GM21390 (cell line): ENCODE measurements at regions not wholly inside any gene's neighbourhood (a gene's known extent, or its start where the extent isn't known, plus 50 kb on each side); places are given as distances from the start of the nearest gene placed in this dataset.
"Not testable (repeated sequence)": the region's sequence is repeated elsewhere in the genome, so short reads cannot be mapped to it uniquely, and the experiment has no call there.

Experiments used
- ATAC-seq: cut with Tn5 transposase; IDR thresholded peaks from one replicate; pipeline ENCODE4 v1.9.1; 2021; ENCODE audit not compliant: unreplicated experiment

- no peak for ATAC-seq
These were observed 931.5 kb upstream of the NUDT12 start for GRCh38 chr5:104494083-104494482.

DNA sequence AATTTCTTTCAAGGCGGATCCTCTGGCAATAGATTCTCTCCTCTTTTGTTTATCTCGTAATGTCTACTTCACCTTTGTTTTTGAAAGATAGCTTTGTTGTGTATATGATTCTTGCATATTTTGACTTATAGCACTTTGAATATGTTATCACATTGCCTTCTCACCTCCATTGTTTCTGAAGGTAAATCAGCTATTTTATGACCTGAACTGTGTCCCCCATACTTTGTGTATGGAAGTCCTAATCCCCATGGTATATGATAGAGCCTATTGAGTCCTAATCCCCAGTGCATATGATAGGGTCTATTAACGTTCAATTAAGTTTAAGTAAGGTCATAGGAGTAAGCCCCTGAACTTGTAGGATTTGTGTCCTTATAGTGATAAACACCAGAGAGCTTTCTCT is 910.2 kb upstream of the NUDT12 start:
- no peak for ATAC-seq

- no peak for ATAC-seq
These were observed 893.5 kb upstream of the NUDT12 start for GRCh38 chr5:104456122-104456521.

DNA sequence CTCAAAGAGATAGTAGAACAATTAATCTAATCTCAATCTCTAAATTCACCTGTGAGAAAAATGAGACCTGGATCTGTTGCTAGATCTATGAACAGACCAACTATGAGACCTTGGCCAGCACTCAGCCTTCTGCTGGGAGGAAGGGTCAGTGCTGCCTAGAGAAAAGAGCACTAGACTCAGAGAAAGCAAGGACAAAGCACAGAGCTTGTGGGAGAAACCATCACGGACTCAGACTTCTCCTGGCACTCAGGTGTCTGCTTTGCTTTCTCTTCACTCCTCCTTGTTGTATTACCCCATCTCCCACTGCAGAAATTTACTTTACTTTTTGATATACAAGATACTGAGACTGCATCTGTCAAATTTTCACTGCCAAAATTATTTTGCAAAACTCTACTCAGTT is 890.0 kb upstream of the NUDT12 start:
- ATAC-seq, result no peak

GRCh38 chr5:104451911-104452310 is 889.3 kb upstream of the NUDT12 start:
- ATAC-seq, result not testable (repeated sequence)

DNA sequence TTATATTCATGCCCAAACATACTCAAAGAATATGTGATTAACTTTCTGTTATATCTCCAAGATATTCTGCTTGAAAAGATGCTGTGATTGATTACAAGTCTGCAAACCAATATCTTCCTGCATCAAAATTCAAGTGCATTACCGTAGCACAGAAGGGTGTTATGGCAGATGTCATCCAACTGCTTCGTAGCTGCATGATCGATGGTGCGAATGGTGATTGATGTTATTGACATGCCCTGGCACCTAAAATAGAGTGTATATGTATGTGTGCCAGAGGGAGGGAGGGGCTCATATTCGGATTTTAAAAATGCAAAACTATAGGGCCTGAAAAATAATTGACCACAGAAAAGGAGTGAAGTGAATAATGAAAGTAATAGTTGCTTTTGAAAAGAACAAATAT is 882.1 kb upstream of the NUDT12 start:
- no peak for ATAC-seq

DNA sequence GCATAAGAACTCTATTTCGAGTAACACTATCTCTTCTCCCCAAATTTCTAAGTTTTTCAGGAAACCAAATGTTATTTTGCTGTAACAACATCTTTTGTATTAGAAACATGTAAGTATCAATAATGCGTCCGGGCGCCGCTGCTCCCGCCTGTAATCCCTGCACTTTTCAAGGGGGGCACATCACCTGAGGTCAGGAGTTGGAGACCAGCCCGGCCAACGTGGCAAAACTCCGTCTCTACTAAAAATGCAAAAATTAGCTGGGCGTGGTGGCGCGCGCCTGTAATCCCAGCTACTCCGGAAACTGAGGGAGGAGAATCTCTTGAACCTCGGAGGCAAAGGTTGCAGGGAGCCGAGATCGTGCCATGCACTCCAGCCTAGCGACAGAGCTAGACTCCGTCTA is 881.1 kb upstream of the NUDT12 start:
- no peak for ATAC-seq

DNA sequence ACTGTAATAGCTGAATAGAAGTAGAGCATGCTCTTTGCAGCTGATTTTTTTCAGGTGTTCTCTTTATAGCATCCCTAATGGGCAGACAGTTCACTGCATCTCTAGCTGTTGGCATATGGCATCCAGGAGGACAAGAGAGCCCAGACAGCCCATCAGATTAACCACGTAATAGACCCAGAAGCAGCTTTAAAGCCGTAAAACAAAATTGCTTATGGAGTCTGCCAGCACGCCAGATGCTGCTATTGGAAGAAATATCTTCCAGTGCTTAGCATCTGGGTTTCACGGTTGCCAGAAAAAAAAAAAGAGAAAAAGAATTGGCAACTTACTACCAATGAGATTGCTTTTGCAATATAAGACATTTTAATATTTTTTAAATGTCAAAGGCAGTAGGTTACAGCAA is 869.4 kb upstream of the NUDT12 start:
- no peak for ATAC-seq

DNA sequence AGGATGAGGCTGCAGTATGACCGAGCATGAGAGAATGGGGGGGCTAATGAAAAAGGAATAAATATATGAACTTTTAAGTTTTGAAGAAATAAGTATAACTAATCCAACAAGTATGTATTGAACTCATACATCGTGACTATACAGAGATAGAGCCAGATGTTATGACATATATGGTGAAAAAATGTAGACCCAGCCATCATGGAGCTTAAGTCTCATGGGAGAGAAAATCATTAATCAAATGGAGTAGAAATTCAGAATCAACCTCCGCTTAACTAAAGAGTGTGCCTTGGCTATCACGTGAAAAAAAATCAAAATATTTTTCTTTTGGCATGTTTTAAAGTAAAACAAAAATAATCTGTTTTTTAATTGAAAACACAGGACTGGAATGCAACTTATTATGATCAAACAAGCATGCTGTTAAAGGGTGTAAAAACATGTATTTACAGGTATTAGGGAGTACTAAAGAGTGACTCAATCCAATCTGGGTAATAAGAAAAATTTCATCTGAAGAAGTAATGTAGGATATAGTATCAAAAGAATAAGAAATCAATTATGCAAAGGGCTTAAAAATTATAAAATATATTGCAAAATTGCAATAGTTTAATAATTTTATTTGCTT is 868.5 kb upstream of the NUDT12 start:
- ATAC-seq, result no peak

DNA sequence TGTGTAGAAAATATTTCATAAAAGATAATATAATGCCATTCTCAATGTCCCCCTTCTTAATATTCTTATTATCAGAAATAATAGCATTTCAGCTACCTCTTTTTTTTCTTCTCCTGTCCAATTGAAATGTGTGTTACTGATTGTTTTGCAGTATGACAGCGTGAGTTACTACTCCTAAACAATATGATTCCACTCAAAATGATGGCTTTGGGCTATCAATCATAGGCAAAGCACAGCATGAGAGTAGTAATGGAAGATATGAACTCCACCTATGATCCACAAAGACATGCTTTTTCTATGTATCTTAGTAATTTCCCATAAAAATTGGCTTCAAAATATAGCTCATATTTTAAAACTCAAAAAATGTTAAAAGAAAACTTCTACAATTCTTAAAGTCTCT is 867.3 kb upstream of the NUDT12 start:
- ATAC-seq, result no peak

GRCh38 chr5:104421431-104421830 is 858.8 kb upstream of the NUDT12 start:
- no peak for ATAC-seq

- ATAC-seq, result no peak
These were observed 855.5 kb upstream of the NUDT12 start for GRCh38 chr5:104418056-104418455.

DNA sequence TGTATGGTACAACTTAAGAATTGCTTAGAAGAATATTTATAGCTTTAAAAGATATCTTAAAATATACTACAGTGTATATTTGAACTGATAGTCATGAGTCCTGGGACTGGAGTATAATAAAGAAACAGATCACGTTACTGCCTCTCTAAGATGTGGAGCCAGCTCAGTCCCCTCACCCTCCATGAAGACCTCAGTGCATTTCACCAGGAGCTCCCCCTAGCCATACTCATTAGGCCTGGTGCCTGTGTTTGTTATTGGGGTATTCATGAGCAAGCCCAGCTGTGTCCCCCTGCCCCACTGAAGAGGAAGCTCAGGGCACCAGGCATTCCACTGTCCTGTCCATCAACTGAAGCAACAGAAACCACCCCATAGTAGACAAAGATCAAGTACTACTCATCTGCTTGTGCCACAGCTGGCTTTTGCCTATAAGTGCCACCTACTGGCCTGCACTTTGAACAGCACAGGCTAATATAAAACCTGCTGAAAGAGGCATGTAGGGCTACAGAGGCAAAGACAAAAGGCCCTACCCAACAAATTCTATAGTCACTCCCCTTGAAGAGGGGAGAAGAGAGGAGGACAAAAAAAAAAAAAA is 850.2 kb upstream of the NUDT12 start:
- peak; percentile 81 for ATAC-seq

DNA sequence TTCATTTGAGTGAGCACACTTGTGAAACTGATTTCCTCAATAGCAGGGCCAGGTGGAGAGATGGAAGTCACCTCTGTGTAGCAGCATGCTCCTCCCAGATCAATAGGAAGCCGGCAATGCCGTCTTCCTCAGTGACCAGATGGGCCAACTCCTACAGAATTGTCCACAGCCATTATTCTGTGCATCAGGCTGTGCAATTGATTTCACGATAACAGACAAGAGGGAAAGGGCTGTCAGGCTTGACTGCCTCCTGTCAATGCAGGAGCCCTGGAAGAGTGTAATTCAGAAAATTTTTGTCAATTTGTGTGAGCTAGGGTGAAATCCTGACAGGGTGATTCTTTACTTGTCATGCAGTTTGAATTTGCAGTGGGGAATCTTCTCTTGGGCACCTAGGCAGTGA is 838.4 kb upstream of the NUDT12 start:
- no peak for ATAC-seq

DNA sequence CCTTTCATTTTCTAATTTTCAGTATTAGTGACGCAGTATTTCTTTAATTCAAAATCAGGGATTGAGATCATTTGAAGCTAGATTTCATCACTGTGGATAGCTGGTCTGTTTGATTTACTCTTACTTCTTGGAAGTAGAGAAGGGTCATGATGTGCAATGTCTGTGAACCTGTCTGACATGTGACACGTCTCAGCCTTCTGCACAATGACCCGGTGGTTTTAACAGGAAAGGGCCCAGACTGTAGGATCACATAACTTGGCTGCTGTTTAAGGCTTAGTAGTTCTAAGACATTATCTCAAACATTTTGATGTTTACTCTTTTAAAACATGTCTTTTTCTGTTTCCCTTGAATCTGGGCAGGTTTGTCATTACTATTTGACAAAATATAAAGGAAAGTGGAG is 823.3 kb upstream of the NUDT12 start:
- no peak for ATAC-seq

- no peak for ATAC-seq
These were observed 812.8 kb upstream of the NUDT12 start for GRCh38 chr5:104375345-104375744.

GRCh38 chr5:104372796-104373195 is 810.2 kb upstream of the NUDT12 start:
- ATAC-seq, result no peak

- ATAC-seq, result no peak
These were observed 809.8 kb upstream of the NUDT12 start for GRCh38 chr5:104372376-104372775.

DNA sequence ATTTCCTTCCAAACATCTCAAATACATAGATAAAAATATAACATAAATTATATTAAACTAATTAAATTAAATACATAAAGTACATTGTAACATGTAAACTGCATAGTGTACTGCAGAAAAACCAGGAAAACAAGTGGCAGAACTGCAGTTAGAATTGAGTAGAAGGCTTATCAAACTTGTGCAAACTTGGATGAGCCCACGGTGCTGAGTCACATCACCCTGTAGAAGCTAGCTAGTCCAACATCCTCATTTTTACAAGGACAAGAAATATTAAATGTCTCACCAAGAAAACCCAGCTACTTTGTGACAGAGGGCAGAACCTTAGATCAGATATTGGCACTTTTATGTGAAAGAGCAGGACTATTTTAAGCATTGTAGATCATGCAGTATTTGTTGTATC is 807.9 kb upstream of the NUDT12 start:
- no peak for ATAC-seq

GRCh38 chr5:104367978-104368377 is 805.4 kb upstream of the NUDT12 start:
- no peak for ATAC-seq

GRCh38 chr5:104363567-104363966 is 801.0 kb upstream of the NUDT12 start:
- ATAC-seq, result no peak

- ATAC-seq, result no peak
These were observed 799.3 kb upstream of the NUDT12 start for GRCh38 chr5:104361932-104362331.

DNA sequence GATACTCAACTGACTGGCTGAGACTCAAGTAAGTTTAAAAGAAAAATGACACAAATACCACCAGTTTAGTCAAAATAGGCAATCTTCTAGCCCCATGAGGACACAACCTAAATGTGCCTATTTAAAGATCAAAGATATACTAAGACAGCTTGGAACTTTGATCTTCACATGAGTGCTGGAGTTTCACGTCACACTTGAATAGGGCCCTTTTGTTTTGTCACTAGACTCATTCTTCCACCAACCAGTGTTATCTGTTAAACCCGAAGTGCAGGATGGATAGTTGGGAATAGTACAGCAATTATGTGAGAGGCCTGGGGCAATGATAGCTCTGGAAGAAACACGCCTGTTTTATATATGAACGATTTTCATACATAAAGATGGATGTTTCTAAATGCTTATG is 792.8 kb upstream of the NUDT12 start:
- no peak for ATAC-seq
